Right lobe of liver (tissue), 6 donors: ENCODE measurements at regions not wholly inside any gene's neighbourhood (a gene's known extent, or its start where the extent isn't known, plus 50 kb on each side); places are given as distances from the start of the nearest gene placed in this dataset.
A peak's percentile ranks its signal among the peaks of the same experiment; 100 is the strongest.

ENCODE experiments used
- ATAC-seq, 4 donors: fragments of 200-7000 bp; cut with Tn5 transposase; one replicate each; pipeline ENCODE4 v1.9.1; 2020; ENCODE audit warnings: mild to moderate bottlenecking in 4 of 4, moderate library complexity in 4 of 4
- DNase-seq, 3 donors: peaks; one replicate each; pipeline ENCODE4 v3.0.0-alpha.2; 2020
- H3K27ac ChIP-seq, 3 donors: fragments of 200-600 bp; one replicate each; pipeline ENCODE4 v1.8.0; 2022
- H3K27me3 ChIP-seq, 2 donors: fragments of 200-600 bp; one replicate each; pipeline ENCODE4 v1.8.0; 2022
- H3K36me3 ChIP-seq, 4 donors: fragments of 200-600 bp; sonication (generic) in 1 of 4; one replicate each; pipeline versions ENCODE4 v1.5.1 to v1.8.0; 2017 to 2022; ENCODE audit warnings: control low read depth in 1 of 4
- H3K4me1 ChIP-seq, 4 donors: fragments of 200-600 bp; sonication (generic) in 1 of 4; one replicate each; pipeline versions ENCODE4 v1.5.1 to v1.8.0; 2017 to 2022; ENCODE audit warnings: control low read depth in 1 of 4
- H3K4me3 ChIP-seq, 3 donors: fragments of 200-600 bp; one replicate each; pipeline ENCODE4 v1.8.0; 2022
- H3K9me3 ChIP-seq, 4 donors: fragments of 200-600 bp; sonication (generic) in 1 of 4; one replicate each; pipeline versions ENCODE4 v1.5.1 to v1.8.0; 2017 to 2022; ENCODE audit warnings: control low read depth in 1 of 4
- CTCF ChIP-seq, 4 donors: fragments of 200-600 bp in 3 of 4; fragments of 450-650 bp in 1 of 4; IDR thresholded peaks; one replicate each; pipeline versions ENCODE4 v1.5.1 to v1.8.0; 2016 to 2022; ENCODE audit warnings: antibody characterized with exemption in 4 of 4, mild to moderate bottlenecking in 2 of 4
- POLR2A ChIP-seq: fragments of 450-650 bp; IDR thresholded peaks from one replicate; pipeline ENCODE4 v1.6.1; 2017; ENCODE audit warnings: antibody characterized with exemption, mild to moderate bottlenecking
- WGBS: methylation state at CpG from one replicate; pipeline ENCODE4 v1.1.6; 2018; ENCODE audit warnings: low coverage, low lambda C conversion rate; ENCODE audit not compliant: insufficient coverage; ENCODE audit errors: missing lambda C conversion rate; 5-methylcytosine and 5-hydroxymethylcytosine counted together
- intact Hi-C, 2 donors: fragments of 100-400 bp; cut with DNase I; formaldehyde crosslinking; loops; one replicate each; pipeline versions ENCODE4 v1.11.2 to v1.14.1; 2022
- donor health status: DM: no; HTN: yes; CAD: no.
- donor health status: DM: no; HTN: no; CAD: no.
- donor health status: DM: no; HTN: no; CAD: no.
- donor health status: DM: no; HTN: yes; CAD: no.
- donor health status: DM: no; HTN: yes; CAD: no.

GRCh38 chr2:39515273-39515896 lies 78.3 kb upstream of the MAP4K3 start:
- Histone ChIP-seq H3K27ac (peak overlapping the region in 2 of 3 donors; percentile 3 to 17), H3K9me3 (no peaks in the 10 kb centered on the region), H3K27me3 (no peaks in the 10 kb centered on the region), H3K36me3 (no peaks in the 10 kb centered on the region), H3K4me1 (peaks cover 0 to 50% (median 23%) of the 10 kb centered on the region in 4 donors), H3K4me3 (no peak overlapping the region)
- TF ChIP-seq CTCF (IDR thresholded peaks at IDR 0.05) (no peak), POLR2A (no peak)
- 37% methylated on average over 9 of the region's 9 CpGs for WGBS
- peak; percentile 31 to 57 (median 47) for ATAC-seq
- intact Hi-C loops = no loop called here
- no peak for DNase-seq

DNA sequence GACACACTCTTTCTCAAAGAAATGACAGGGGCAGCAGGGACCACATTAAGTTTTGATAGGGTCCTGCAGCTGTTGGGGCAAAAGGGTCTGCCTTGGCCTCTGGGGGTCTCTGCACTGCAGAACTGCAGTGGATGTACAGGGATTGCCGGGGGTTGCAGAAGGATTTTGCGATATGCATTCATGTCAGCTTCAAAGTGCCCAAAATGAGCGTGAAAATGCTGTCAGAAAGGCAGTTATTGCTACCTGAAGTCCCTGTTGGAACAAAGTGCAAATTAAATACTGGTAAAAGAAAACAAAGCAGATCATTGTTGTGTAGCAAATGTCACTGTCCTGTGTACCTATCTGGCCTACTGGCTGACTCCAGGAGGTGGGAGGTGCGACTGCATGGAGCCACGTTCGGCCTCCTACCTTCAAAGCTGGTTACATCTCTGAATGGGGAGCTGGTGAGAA lies 78.8 kb upstream of the MAP4K3 start:
- H3K4me1 ChIP-seq = peaks cover 0 to 50% (median 23%) of the 10 kb centered on the region in 4 donors
- 33% methylated on average over 4 of the region's 6 CpGs for WGBS
- no peaks in the 10 kb centered on the region for H3K36me3 ChIP-seq
- H3K27ac ChIP-seq = peak overlapping the region; percentile 3 to 17 (median 5)
- no peak for TF ChIP-seq CTCF (IDR thresholded peaks at IDR 0.05)
- no peak for TF ChIP-seq POLR2A
- intact Hi-C loops = no loop called here
- H3K4me3 ChIP-seq = no peak overlapping the region
- DNase-seq = no peak
- no peaks in the 10 kb centered on the region for H3K27me3 ChIP-seq
- peak; percentile 12 to 54 (median 17) for ATAC-seq
- H3K9me3 ChIP-seq = no peaks in the 10 kb centered on the region

GRCh38 chr2:39516347-39517101 lies 79.4 kb upstream of the MAP4K3 start:
- DNase-seq = peak in 2 of 3 donors; percentile 34 to 55
- ATAC-seq = peak; percentile 36 to 50 (median 44)
- Histone ChIP-seq H3K4me1 (peaks cover 0 to 45% (median 20%) of the 10 kb centered on the region in 4 donors), H3K27ac (peak overlapping the region; percentile 5 to 21 (median 17)), H3K4me3 (no peak overlapping the region), H3K9me3 (peaks cover 0 to 4% (median 1%) of the 10 kb centered on the region in 4 donors), H3K36me3 (no peaks in the 10 kb centered on the region), H3K27me3 (no peaks in the 10 kb centered on the region)
- intact Hi-C loops = no loop called here
- 55% methylated on average over 4 of the region's 8 CpGs for WGBS
- TF ChIP-seq CTCF (IDR thresholded peaks at IDR 0.05) = peak in 3 of 4 donors; percentile 7 to 16 (median 8)
- TF ChIP-seq POLR2A = no peak

DNA sequence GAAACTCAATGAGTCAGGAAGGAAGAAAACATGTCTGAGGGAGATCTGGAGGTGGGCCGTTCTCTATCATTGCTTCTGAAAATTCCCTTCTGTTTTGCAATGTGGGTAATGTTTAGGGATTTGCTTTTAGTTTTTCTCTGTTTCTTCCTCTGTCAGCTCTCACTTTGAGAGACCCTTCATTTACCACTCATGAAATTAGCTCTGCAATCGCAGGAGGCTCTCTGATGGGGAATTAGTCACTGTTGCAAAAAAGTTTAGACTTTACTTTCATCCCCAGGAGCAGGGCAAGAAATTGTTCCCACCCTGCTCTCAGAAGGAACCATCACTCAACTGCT lies 80.0 kb upstream of the MAP4K3 start:
- Histone ChIP-seq H3K36me3 (no peaks in the 10 kb centered on the region), H3K4me3 (no peak overlapping the region), H3K27ac (peak overlapping the region in 1 of 3 donors; percentile 21), H3K9me3 (peaks cover 0 to 7% (median 3%) of the 10 kb centered on the region in 4 donors), H3K27me3 (no peaks in the 10 kb centered on the region), H3K4me1 (peaks cover 0 to 40% (median 20%) of the 10 kb centered on the region in 4 donors)
- TF ChIP-seq POLR2A (no peak), CTCF (IDR thresholded peaks at IDR 0.05) (no peak)
- DNase-seq = no peak
- no peak for ATAC-seq
- intact Hi-C loops = no loop called here
- 72% methylated on average over 2 of the region's 2 CpGs for WGBS
